Ovary (tissue), 3 donors: ENCODE measurements at regions not wholly inside any gene's neighbourhood (a gene's known extent, or its start where the extent isn't known, plus 50 kb on each side); places are given as distances from the start of the nearest gene placed in this dataset.

Source experiments
- CTCF ChIP-seq, 3 donors: fragments of 450-650 bp in 2 of 3; fragments of 200-600 bp in 1 of 3; IDR thresholded peaks; one replicate each; pipeline versions ENCODE4 v1.5.1 to v1.8.0; 2016 to 2022; ENCODE audit warnings: antibody characterized with exemption in 3 of 3, mild to moderate bottlenecking in 1 of 3
- EP300 ChIP-seq: sonication (generic); formaldehyde crosslinking; IDR thresholded peaks from one replicate; pipeline ENCODE4 v1.6.1; 2017; ENCODE audit warnings: antibody characterized with exemption
- POLR2A ChIP-seq: fragments of 450-650 bp; IDR thresholded peaks from one replicate; pipeline ENCODE4 v1.6.1; 2017; ENCODE audit warnings: antibody characterized with exemption, mild to moderate bottlenecking, moderate library complexity
- donor health status: DM: no; HTN: no; CAD: no.

- no peak for TF ChIP-seq CTCF (IDR thresholded peaks at IDR 0.05)
- no peak for TF ChIP-seq POLR2A
- no peak for TF ChIP-seq EP300
Observed at GRCh38 chr4:124282301-124282898, 430.1 kb downstream of the ANKRD50 start.
